GM10266 (cell line): ENCODE measurements at regions not wholly inside any gene's neighbourhood (a gene's known extent, or its start where the extent isn't known, plus 50 kb on each side); places are given as distances from the start of the nearest gene placed in this dataset.
A peak's percentile ranks its signal among the peaks of the same experiment; 100 is the strongest.

Experiments used
- DNase-seq: peaks from one replicate; pipeline ENCODE4 v3.0.0; 2012; ENCODE audit errors: extremely low spot score
- TF ChIP-seq, protein P1 (sequence below): IDR thresholded peaks from 2 replicates; pipeline ENCODE4 v1.5.1; 2012; ENCODE audit warnings: mild to moderate bottlenecking, low read depth; ENCODE audit not compliant: control insufficient read depth, insufficient read depth; ENCODE audit errors: missing control alignments

DNA sequence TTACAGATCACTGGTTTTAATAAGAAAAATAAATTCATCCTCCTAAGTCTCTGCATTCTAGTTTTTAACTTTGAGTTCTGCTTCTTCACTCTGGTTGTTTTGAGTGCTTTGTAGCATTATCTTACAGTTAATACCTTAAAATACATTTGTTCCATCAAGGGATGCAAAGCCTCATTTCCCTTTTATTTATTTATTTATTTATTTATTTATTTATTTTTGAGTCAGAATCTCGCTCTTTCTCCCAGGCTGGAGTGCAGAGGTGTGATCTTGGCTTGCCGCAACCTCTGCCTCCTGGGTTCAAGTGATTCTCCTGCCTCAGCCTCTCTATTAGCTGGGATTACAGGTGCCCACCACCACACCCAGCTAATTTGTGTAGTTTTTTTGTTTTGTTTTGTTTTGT lies 147.8 kb downstream of the ZNF326 start:
- no peak for DNase-seq
- TF ChIP-seq, protein P1, sequence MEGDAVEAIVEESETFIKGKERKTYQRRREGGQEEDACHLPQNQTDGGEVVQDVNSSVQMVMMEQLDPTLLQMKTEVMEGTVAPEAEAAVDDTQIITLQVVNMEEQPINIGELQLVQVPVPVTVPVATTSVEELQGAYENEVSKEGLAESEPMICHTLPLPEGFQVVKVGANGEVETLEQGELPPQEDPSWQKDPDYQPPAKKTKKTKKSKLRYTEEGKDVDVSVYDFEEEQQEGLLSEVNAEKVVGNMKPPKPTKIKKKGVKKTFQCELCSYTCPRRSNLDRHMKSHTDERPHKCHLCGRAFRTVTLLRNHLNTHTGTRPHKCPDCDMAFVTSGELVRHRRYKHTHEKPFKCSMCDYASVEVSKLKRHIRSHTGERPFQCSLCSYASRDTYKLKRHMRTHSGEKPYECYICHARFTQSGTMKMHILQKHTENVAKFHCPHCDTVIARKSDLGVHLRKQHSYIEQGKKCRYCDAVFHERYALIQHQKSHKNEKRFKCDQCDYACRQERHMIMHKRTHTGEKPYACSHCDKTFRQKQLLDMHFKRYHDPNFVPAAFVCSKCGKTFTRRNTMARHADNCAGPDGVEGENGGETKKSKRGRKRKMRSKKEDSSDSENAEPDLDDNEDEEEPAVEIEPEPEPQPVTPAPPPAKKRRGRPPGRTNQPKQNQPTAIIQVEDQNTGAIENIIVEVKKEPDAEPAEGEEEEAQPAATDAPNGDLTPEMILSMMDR, result no peak

DNA sequence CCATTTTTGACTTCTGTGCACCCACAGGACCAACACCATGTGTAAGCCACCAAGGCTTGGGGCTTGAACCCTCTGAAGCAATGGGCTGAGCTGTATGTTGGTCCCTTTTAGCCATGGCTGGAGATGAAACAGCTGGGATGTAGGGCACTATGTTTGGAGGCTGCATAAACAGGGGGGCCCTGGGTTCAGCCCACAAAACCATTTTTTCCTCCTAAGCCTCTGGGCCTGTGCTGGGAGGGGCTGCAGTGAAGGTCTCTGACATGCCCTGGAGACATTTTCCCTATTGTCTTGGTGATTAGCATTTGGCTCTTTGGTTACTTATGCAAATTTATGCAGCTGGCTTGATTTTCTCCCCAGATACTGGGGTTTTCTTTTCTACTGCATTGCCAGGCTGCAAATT lies 144.9 kb downstream of the ZNF326 start:
- TF ChIP-seq, protein P1, result no peak
- no peak for DNase-seq

DNA sequence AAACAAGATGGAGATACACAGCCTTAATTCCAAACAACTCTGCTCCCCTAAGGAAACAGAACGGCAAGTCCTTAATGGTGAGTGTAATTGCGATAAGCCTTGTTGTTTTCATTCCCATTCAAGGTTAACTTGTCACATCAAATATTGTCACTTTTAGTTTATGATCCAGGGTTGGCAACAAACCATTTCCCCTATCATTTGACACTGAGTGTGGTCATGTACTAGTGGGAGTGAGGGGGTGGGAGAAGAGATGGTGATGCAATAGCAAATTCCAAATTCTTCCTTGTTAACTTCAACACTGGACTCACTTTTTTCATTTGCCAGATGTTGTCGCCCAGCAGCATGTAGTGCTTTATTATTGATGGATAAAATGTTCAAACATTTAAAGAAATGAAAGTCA lies 140.4 kb downstream of the ZNF326 start:
- TF ChIP-seq, protein P1, result no peak
- no peak for DNase-seq

GRCh38 chr1:90134175-90134955 lies 139.5 kb downstream of the ZNF326 start:
- DNase-seq, result no peak
- TF ChIP-seq, protein P1, result no peak

DNA sequence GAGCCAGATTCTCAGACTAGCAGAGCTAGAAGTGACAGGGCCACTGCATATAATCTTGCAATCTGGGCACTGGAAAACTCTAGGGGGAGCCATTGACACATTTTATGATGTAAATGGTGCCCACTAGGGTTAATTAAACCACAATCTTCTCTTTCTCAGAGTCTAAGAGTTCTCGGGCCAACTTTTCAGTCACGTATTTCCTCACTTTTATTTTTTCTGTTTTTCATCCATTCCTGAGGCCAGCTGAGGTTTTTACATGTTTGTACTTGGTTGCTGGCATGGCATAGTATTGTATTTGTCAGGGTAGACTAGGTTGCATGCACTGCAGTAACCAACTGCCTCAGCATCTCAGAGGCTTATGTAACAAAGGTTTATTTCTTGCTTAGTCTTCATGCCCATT lies 138.2 kb downstream of the ZNF326 start:
- TF ChIP-seq, protein P1, result peak; percentile 28
- no peak for DNase-seq

DNA sequence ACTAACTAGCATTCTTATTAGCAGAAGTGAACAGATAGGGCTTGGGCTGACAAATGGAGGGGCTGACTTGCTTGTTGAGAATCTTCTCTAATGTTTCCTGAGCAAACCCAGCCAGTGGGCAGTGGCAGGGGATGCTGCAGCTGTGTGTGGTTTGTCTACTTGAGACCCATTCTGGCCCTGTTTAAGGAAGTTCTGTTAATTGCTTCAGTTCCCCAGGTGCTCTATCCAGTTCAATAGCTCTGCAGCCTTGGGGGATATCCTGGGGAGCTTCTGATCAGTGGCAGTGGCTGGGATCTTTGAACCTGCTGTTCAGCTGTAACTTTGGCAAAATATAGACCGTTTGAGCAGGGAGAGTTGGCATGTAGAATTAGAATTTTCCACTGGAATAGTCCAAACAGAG lies 137.4 kb downstream of the ZNF326 start:
- TF ChIP-seq, protein P1, result no peak
- DNase-seq, result no peak

DNA sequence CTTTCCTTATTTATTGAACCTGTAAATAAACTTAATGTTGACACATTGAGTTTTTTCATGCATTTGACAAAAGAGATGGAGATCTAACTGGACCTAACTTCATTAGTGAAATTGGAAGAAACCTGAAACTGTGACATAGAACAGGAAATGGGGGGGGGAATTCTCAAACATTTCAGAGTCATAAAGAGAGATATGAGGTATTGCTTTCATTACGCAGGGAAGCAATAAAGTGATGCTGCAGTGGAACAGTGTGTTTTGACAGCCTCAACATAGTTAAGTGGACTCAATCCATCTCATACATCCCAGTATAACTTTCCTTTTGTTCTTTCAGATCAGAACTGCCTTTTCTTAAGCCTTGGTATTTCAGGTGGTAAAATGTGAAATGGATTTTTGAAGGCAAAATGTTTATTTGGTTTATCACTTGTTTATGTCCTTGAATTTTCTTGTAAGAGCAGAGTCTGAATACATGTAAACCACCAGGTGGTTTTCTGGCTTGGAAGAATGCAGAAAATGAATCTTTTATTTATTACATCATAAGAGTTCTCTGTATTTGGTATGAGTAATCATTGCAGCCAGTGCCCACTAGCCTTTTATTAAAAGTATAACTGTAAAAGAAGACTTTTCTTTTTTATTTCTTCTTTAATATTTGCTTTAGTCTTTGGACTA lies 132.5 kb downstream of the ZNF326 start:
- peak; percentile 17 for DNase-seq
- TF ChIP-seq, protein P1, result no peak
